NT2/D1 (cell line): ENCODE measurements at regions not wholly inside any gene's neighbourhood (a gene's known extent, or its start where the extent isn't known, plus 50 kb on each side); places are given as distances from the start of the nearest gene placed in this dataset.

Source experiments
- SUZ12 ChIP-seq: IDR thresholded peaks from 2 replicates; pipeline ENCODE4 v1.6.1; 2011; ENCODE audit not compliant: insufficient read length, insufficient read depth; ENCODE audit errors: extremely low read depth
- YY1 ChIP-seq: IDR thresholded peaks from 2 replicates; pipeline ENCODE4 v1.6.1; 2011; ENCODE audit not compliant: insufficient read length, insufficient read depth
- ZNF274 ChIP-seq: IDR thresholded peaks from 2 replicates; pipeline ENCODE4 v1.6.1; 2011; ENCODE audit warnings: mild to moderate bottlenecking, low read depth, low read length

GRCh38 chrX:6803607-6804006 lies 268.7 kb upstream of the VCX3A start:
- TF ChIP-seq SUZ12 (no peak), ZNF274 (no peak), YY1 (no peak)
